ENCODE measurements at regions not wholly inside any gene's neighbourhood (a gene's known extent, or its start where the extent isn't known, plus 50 kb on each side); places are given as distances from the start of the nearest gene placed in this dataset.

DNA sequence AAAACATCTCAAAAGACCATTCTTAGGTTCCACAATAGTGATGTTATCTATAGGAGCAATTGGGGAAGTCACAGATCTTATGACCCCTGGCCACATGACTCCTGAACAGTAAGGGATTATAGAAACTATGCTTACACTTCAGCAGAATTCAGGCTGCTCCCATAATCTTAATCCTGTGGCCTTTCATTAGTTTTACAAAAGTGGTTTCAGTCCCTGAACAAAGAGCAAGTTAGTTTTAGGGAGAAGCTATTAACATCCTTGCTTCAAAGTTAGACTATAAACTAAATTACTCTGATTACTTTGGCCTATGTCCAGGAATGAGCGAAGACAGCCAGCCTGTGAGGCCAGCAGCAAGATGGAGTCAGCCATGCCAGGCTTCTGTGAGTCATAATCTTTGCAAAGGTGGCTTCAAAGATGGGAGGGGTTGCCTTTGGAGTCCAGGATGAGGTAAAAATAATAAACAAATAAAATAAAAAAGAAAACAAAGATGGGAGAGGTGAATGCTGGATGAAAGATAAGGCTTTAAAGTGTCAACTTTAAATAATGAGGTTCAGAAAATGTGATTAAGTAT lies 168.7 kb upstream of the NDUFV2 start:
- TF ChIP-seq, protein P1, sequence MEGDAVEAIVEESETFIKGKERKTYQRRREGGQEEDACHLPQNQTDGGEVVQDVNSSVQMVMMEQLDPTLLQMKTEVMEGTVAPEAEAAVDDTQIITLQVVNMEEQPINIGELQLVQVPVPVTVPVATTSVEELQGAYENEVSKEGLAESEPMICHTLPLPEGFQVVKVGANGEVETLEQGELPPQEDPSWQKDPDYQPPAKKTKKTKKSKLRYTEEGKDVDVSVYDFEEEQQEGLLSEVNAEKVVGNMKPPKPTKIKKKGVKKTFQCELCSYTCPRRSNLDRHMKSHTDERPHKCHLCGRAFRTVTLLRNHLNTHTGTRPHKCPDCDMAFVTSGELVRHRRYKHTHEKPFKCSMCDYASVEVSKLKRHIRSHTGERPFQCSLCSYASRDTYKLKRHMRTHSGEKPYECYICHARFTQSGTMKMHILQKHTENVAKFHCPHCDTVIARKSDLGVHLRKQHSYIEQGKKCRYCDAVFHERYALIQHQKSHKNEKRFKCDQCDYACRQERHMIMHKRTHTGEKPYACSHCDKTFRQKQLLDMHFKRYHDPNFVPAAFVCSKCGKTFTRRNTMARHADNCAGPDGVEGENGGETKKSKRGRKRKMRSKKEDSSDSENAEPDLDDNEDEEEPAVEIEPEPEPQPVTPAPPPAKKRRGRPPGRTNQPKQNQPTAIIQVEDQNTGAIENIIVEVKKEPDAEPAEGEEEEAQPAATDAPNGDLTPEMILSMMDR (IDR thresholded peaks at IDR 0.05): no peak
- TF ChIP-seq POLR2A (IDR thresholded peaks at IDR 0.05) (no peak), POLR2AphosphoS5 (IDR thresholded peaks at IDR 0.05) (no peak)

All from prostate gland (tissue), 2 donors.